Fibroblast of skin of abdomen (primary cell): ENCODE measurements at regions not wholly inside any gene's neighbourhood (a gene's known extent, or its start where the extent isn't known, plus 50 kb on each side); places are given as distances from the start of the nearest gene placed in this dataset.
A peak's percentile ranks its signal among the peaks of the same experiment; 100 is the strongest.

Experiments
- DNase-seq: peaks from one replicate; pipeline ENCODE4 v3.0.0-alpha.2; 2013

DNA sequence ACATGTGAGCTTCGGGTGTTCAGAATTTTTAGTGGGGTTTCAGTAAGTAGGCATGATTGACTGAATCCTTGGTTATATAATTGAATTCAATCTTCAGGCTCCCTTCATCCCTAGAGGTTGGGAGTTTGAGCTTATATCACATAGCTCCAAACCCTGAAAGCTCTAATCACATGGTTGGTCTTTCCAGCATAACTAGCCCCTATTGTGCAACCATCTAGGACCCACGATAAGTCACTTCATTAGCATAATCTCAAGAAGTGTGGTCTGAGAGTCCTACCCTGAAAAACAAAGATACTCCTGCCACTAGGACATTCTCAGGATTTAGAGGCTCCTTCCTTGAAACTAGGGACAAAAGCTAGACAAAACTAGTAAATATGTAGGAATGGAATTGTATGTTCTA lies 348.9 kb upstream of the CBLB start:
- DNase-seq = no peak

DNA sequence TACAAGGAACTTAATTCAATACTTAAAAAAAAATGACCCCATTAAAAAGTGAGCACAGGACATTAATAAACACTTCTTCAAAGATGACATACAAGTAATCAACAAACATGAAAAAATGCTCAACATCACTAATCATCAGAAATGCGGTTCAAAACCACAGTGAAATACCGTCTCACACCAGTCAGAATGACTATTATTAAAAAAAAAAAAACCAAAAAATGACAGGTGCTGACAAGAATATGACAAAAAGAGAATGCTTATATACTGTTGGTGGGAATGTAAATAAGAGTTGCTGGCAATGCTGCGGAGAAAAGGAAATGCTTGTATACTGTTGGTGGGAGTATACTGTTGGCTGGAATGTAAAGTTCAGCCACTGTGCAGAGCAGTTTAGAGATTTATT lies 358.3 kb upstream of the CBLB start:
- no peak for DNase-seq

DNA sequence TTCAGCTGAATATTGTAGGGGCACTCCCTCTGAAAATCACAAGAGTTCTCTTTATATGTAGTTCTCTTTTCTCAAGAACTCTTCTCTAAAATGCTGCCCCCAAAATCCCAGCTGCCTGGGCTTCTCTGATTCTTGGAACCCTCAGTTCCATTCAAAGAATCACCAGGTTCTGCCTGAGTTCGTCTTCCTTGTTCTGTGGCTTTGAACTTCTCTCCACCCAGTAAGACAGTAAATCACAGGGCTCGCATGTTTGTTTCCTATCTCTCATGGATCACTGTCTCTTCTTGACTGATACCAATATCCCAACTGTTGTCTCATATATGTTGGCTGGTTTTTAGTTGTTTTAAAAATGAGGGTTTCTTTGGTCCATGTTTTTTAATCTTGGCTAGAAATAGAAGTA lies 359.5 kb upstream of the CBLB start:
- DNase-seq = no peak

DNA sequence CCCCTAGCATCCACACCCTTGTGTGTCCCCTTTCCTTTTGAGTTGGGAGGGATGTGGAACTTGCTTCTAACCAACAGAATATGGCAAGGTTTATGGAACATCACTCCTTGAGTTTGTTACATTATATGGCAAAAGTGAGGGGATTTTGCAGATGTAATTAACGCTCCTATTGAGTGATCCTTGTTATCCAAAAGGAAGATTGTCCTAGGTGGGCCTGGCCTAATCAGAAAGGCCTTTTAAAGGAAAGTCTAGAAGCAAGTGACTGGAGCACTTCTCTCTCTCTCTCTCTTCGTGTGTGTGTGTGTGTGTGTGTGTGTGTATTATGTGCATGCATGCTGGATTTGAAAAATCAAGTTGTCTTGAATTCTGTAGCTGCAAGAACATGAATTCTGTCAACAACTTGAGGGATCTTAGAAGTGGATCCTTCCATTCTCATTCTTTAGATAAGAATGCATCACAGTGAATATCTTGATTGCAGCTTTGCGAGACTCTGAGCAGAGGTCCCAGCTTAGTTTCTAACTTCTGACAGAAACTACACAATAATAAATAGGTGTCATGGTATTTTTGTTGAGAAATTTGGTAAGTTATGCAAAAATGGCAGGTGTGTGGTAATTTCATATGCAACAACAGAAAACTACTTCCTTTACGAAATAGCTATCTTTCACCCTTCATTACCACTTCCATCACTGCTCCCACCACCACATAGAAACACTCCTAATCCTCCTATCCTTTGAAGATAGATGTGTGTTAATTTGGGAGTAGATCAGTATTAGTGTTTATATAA lies 360.9 kb upstream of the CBLB start:
- DNase-seq = no peak

DNA sequence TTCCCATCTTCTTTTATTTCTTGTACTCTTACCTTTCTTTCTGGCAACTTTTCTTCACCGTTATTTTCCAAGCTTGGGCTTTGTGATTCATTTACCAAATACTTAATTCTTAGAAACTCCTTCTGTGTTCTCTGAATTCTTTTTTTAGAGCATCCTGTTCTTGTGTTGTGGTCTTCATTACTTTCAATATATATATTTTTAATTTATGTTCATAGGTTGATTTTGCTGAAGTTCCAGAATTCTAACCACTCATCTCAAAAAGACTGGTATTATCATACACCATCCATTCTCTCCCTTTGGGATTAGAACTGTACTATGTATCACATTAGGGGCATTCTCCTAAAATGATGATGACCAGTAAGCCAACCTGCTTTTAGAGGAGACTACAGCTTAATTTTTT lies 362.3 kb upstream of the CBLB start:
- no peak for DNase-seq

DNA sequence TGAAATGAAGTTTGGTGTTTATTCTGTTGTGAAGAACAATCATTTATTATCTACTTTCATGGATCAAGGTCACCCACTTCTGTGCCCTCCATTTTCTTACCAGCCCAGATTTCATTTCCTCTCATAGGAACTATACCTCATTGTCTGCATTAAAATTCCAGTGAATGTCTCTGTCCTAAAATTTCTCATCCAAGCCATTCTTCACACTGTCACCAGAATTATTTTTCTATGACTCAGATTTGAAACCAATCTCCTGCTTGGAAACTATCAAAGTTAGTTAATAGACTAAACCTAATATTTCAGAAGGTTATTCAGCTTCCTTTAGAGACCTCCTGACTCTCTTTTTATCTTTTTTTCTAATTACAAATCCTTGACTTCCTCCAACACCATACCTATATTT lies 364.1 kb upstream of the CBLB start:
- DNase-seq = peak; percentile 59

DNA sequence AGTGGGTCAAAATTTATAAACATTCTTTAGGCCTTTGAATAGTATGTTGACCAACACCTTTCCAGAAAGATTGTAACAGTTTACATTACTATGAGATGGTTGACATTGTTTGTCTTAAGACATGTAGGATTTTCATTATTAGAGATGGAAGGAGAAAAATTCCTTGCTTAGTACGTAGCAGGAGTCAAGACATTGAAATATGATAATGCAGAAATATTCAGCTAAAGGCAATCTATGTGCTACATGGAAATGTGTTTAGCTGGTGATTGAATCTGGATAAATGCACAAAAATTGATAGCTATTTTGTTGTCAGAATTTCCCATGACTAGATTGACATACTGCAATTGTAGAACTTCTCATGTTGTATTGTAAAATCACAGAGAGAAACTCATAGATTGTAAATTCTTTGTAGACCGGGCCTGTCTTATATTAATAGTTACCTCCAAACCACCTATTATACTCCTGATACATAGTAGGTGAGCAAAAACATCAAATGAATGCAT lies 370.4 kb upstream of the CBLB start:
- no peak for DNase-seq

DNA sequence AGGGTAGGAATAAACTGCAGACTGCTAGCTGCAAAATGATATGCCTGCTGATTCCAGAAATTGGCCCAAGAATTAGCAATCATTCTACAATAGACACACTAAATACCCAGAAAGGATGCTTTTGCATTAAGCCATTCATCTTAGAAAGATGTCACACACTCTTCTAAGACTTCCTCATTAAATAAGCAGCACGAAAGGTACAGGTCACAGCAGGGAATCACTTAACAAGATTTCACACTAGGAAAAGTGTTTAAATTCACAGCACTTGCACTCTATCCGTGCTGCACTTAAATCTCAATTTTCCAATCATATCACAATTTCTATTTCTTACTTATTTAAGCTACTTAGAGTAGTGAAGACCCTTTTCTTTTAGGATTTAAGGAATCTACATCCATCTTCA lies 372.8 kb upstream of the CBLB start:
- DNase-seq = no peak

DNA sequence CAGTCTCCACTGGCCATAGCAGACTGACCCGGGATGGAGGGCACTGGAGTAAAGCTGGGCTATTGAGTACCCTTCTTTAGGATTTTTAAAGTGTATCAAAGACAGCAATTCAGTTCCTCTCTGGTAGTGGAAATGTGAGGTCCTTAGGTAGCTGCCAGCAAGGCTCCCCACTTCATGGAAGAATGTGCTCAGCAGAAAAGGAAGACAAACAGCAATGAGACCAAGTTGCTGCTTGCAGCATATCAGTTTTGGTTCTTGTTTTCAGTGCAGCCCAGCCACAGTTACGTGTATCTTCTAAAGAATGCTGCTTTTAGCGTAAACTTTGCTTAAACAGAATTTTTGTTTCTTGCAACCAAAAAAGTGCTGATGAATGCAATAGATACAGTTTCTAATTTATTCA lies 374.0 kb upstream of the CBLB start:
- no peak for DNase-seq

DNA sequence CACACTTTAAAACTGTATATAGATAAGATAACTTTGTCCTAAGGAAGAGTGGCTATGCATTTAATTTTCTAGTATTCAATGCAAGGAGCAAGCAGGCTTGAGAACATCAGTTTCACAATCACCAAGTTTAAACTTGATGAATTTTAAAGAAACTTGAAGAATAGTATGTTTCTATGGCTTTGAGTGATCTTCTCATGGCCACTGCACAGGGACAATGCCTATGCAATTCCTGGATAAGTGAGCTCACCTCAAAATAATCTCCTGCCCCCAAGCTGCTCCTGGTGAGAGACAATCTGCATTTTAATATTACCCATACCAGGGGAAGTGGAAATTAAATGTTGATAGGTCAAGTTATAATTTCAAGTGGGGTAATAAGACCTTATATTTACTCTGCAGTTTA lies 376.6 kb upstream of the CBLB start:
- no peak for DNase-seq

DNA sequence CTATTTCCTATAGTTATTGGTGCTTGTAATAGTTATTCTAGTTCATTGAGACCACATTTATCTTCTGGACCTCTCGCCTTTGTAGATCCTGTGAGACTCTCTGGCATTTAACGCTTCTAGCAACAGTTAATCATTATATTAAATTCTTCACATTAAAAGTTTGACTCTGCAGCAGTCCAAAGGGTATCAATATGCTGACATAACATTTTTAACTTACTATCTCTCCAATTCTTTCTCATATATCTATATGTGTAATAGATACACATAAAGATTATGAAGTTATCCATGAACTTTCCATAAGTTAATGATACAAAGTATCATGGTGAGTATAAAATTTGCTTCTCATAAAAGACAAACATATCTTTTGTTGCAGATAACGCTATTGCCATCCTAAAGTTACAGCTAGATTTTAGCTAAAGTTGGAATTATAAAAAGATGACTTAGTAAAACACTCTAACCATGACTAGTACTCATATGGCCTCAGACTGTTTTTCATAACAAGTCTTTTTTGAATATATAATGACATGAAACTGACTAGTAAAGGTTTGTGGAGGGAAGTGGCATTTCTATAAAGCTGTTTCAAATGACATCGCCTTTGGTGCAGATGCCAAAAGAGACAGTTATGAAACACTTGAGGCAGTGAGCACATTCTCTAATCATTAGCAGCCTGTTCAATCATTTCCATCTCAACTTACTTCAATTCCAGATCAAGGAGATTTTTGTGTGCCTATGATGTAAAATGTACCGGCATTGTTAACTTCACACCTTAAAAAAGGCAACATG lies 379.3 kb upstream of the CBLB start:
- DNase-seq = peak; percentile 51

DNA sequence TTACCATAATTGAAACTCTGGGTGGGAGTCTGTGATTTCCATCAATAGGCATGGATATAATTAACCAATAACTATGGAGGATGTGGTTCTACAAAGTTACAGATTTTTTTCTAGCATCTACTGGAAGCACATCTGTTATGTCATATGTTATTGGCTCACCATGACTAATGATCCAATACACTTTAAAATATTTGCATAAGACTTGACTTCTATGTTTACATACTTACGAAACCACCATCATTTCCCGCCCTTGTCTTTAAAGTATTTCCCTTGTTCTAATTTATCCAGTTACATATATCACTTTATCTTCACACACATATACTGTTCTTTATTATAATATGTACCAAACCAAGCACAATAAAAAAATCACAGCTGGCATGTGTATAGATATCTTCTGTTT lies 380.3 kb upstream of the CBLB start:
- peak; percentile 92 for DNase-seq

DNA sequence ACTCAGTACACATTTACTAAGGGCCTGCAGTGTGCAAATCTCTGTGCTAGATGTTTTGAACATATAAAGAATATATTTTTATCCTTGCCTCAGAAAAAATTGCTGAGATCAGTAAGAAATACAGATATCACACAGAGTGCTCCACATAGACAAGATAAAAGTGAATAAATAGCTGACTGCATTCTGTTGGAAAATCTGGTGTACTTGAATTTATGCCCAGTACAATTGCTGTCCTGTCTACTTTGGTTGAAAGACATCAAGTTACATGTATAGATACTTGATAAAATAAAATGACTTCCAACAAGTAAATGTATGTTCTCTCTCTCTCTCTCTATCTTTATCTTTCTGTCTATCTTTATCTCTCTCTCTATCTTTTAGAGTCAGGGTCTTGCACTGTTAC lies 381.2 kb upstream of the CBLB start:
- no peak for DNase-seq

DNA sequence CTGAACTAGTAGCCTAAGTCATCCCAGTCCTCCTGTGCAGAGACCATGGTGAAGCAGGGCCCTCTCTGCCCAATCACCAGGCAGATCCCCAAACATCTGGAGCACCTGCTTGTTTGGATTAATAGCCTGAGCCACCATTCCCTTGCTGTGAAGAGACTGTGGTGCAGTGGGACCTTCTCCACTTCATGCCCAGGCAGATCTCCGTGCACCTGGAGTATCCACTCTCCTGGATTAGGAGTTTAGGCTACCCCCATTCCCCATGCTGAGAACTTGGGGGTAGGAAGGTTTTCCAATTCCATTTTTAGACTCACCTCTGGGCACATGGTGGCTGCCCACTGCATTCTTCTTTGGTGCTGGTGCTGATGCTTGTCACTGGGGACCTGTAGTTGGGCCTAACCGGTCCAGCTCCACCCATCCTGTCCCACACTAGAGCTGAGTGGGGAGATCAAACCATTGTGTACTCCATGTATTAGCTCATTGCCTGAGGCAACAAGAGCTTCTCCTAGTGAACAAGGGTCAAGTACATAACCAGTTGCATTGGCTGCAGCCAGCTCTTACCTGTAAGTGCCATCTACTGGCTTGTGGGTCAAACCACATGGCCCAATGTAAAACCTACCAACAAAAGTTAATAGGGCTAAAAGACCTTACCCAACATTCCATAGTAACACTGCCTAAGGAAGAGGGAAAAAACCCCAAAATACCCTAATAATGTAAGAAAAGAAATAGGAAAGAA lies 382.5 kb upstream of the CBLB start:
- no peak for DNase-seq

DNA sequence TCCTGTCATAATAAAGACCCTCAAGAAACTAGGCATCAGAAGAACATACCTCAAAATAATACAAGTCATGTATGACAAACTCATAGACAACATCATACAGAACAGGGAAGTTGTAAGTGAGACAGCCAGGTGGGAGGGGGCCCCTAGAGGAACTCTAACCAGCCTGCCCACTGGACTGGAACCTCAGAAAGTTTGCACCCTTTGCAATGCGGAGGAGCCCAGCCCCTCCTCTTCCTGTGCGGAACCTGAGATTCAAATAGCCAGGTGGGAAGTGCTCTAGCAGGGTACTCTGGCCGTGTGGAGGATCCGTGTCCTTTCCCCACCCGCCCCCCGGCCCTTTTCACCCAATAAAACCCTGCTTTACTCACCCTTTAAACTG lies 387.0 kb upstream of the CBLB start:
- no peak for DNase-seq

DNA sequence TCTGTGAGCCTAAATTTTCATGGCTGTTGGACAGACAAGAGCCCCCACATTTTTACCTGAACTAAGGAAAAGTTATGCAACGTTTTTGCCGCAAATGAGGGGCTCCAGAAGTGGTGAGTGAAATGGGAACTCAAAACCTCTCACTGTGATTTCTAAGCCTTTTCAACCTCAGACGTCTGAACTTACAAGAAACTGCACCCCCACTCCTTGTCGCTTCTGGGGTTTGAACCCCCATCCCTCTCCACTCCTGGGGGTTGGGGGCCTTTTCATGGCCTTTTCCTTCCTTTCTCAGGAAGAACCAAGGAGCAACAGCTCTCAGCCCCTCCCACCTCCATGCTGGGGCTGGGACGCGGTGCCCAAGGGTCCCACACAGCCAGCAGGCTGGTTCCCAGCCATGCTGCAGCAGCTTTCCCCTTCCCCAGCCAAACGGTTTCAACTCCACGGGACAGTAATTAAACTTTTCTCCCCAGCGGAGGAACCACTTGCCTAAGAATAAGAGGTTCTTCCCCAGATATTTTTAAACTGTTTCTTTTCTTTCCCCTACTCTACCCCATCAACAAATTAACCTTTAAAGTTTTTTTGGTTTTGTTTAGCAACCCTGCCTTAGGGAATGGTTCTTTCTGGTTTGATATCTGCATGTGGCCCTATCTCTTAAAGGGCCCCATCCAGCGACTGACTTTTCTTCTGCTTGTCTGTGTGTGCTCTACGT lies 387.6 kb upstream of the CBLB start:
- no peak for DNase-seq

DNA sequence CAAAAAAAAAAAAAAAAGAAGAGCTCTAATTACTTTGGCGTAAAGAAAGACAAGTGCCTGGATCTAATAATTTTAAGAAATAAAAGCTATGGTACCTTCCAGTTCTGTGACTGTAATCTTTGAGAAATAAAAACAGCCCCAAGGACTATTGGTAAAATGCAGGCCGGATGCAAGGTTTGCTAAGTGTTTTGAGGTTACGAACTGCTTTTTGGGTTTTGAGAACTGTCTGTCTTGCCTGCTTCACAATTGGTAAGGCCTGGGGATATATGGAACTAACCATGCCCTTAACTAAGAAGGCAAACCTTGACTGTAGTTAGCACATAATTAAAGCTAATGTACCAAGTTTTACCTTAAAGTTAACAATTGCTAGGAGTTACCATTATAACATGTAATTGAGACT lies 388.4 kb upstream of the CBLB start:
- DNase-seq = no peak

DNA sequence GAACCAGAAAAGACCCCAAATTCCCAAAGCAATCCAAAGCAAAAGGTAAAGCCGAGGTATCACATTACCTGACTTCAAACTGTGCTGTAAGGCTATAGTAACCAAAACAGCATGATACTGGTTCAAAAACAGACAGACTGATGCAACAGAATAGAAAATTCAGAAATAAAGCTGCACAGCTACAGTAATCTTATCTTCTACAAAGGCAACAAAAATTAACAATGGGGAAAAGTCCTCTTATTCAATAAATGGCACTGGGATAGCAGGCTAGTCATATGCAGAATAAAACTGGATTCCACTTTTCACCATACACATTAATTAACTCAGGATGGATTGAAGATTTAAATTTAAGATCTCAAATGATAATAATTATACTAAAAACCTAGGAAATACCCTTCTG lies 392.6 kb upstream of the CBLB start:
- DNase-seq = no peak

DNA sequence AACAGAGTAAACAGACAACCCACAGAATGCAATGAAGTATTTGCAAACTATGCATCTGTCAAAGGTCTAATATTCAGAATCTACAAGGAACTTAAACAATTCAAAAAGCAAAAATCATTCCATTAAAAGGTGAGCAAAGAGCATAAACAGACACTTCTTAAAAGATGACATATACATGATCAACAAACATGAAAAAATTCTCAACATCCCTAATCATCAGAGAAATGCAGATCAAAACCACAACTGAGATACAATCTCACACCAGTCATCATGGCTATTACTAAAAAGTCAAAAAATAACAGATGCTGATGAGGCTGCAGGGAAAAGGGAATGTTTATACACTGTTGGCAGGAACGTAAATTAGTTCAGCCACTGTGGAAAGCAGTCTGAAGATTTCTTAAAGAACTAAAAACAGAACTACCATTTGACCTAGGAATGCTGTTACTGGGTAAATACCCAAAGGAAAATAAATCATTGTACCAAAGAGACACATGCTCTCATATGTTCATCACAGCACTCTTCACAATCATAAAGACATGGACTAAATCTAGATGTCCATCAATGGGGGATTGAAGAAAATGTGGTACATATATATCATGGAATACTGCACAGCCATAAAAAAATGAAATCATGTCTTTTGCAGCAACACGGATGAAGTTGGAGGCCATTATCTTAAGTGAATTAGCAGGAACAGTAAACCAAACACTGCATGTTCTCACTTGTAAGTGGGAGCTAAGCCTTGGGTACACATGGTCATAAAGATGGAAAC lies 393.3 kb upstream of the CBLB start:
- peak; percentile 94 for DNase-seq

DNA sequence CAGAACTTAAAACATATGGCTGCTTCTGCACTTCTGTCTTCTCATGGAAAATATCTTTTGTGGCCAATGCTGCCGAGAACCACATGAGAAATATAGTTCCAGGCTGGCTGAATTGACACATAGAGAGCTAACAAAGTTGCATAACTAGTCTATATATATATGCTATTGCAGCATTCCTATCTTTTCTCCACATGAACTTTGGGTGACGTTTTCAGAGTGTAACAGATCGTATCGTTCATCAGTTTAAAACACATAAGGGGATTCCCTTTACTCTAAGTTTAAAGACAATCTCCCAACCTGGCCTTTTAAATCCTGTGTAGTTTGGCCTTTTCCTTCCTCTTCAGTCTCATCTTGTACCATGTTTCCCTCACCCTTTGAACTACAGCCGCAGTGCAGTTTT lies 394.2 kb upstream of the CBLB start:
- DNase-seq = peak; percentile 71

DNA sequence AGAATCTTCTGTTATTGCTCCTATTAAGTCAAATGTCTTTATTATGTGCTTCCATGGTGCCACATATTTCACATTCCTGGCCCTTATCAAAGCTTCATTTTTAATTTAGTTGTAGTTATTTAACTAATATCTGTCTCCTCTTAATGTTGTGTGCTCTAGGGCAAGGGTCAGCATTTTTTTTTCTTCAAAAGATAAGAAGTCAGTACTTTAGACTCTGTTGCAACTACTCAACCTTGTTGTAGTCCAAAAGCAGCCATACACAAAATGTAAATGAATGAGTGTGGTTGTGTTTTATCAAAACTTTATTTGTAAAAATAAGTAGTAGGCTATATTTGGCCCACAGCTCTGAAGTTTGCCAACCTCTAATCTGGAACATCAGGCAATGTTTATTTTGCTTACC lies 394.7 kb upstream of the CBLB start:
- no peak for DNase-seq

DNA sequence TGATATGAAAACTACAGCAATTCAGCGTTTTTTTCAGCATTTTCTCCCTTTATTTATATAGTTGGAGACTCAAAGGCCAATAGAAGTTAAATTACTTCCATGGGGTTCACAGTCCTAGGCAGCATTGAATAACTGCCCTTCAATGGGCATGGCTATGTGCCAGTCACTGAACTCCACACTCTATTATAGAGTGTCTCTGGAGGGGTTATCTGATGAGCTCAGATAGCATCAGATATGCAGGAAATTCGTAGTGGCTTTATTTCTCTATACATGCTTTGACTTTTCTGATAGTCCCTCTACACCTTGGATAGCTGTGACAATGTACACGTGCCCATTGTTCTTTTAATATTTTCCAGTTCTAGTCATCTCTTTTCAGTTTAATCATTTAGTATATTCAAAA lies 396.9 kb upstream of the CBLB start:
- no peak for DNase-seq
